Spleen (tissue), 7 donors: ENCODE measurements at regions not wholly inside any gene's neighbourhood (a gene's known extent, or its start where the extent isn't known, plus 50 kb on each side); places are given as distances from the start of the nearest gene placed in this dataset.

ENCODE experiments used
- CTCF ChIP-seq, 11 experiments: fragments of 200-600 bp in 7 of 11; fragments of 450-650 bp in 4 of 11; sonication (generic) in 4 of 11; IDR thresholded peaks in 8 of 11; conservative IDR thresholded peaks in 3 of 11; 1 replicate in 7 of 11; 2 replicates in 4 of 11; pipeline versions ENCODE4 v1.4.0 to v1.8.0; 2016 to 2021; ENCODE audit warnings: antibody characterized with exemption in 11 of 11, inconsistent platforms in 4 of 11, mild to moderate bottlenecking in 1 of 11
- POLR2A ChIP-seq, 3 donors: fragments of 450-650 bp; IDR thresholded peaks; one replicate each; pipeline ENCODE4 v1.5.1; 2017; ENCODE audit warnings: antibody characterized with exemption in 3 of 3, mild to moderate bottlenecking in 1 of 3
- POLR2AphosphoS5 ChIP-seq, 3 donors: sonication (generic); formaldehyde crosslinking; IDR thresholded peaks; one replicate each; pipeline ENCODE4 v1.5.1; 2017; ENCODE audit warnings: antibody characterized with exemption in 3 of 3
- donor health status: DM: no; HTN: no; CAD: no; lungs with moderate emphysema.
- donor health status: DM: no; HTN: no; CAD: no.
- donor health status: DM: no; HTN: no; CAD: no.

GRCh38 chr10:8794860-8795259, 740.4 kb downstream of the GATA3 start:
- TF ChIP-seq CTCF (IDR thresholded peaks at IDR 0.05 in 8 of 11, conservative IDR thresholded peaks at IDR 0.05 in 3 of 11): no peak
- TF ChIP-seq POLR2A (IDR thresholded peaks at IDR 0.05): no peak
- TF ChIP-seq POLR2AphosphoS5 (IDR thresholded peaks at IDR 0.05): no peak
